GM12892 (cell line): ENCODE measurements at regions not wholly inside any gene's neighbourhood (a gene's known extent, or its start where the extent isn't known, plus 50 kb on each side); places are given as distances from the start of the nearest gene placed in this dataset.

Experiments used
- POLR2A ChIP-seq: IDR thresholded peaks from 2 replicates; pipeline ENCODE4 v1.6.1; 2011; ENCODE audit warnings: low read depth, low read length, control low read depth
- POLR2AphosphoS5 ChIP-seq: IDR thresholded peaks from 2 replicates; pipeline ENCODE4 v1.6.1; 2011; ENCODE audit warnings: low read depth, low read length, control low read depth
- TAF1 ChIP-seq: IDR thresholded peaks from 2 replicates; pipeline ENCODE4 v1.6.1; 2011; ENCODE audit warnings: low read depth, mild to moderate bottlenecking, control low read depth, low read length, borderline replicate concordance

GRCh38 chr6:54473328-54473727, 165.1 kb downstream of the TINAG start:
- TF ChIP-seq POLR2A, result no peak
- no peak for TF ChIP-seq POLR2AphosphoS5
- TF ChIP-seq TAF1, result no peak
